BJ (cell line): ENCODE measurements at regions not wholly inside any gene's neighbourhood (a gene's known extent, or its start where the extent isn't known, plus 50 kb on each side); places are given as distances from the start of the nearest gene placed in this dataset.

Experiments used
- CTCF ChIA-PET: fragments of 350-600 bp; formaldehyde crosslinking; extraction: SDS; loops from one replicate; lab custom pipeline; 2021; ENCODE audit warnings: antibody characterized with exemption, inconsistent platforms; lab: Yijun Ruan, JAX
- POLR2A ChIA-PET: fragments of 300-600 bp; sonication (Branson Sonifier 250); formaldehyde crosslinking; extraction: SDS; loops from one replicate; lab custom pipeline; 2021; ENCODE audit warnings: antibody characterized with exemption; lab: Charles Lee
- DNase-seq: peaks from one replicate; pipeline ENCODE4 v3.0.0-alpha.2; 2011; ENCODE audit warnings: low read depth
- H3K27me3 ChIP-seq: 2 replicates; pipeline ENCODE4 v1.6.0; 2011; ENCODE audit warnings: low read length; ENCODE audit not compliant: control insufficient read depth, insufficient read depth
- H3K36me3 ChIP-seq: 2 replicates; pipeline ENCODE4 v1.5.1; 2011; ENCODE audit warnings: low read length; ENCODE audit not compliant: control insufficient read depth, insufficient read depth
- H3K4me3 ChIP-seq: 2 replicates; pipeline ENCODE4 v1.5.1; 2011; ENCODE audit warnings: low read depth, mild to moderate bottlenecking, control low read depth, low read length
- TF ChIP-seq, protein P1 (sequence below): IDR thresholded peaks from 2 replicates; pipeline ENCODE4 v1.5.1; 2011; ENCODE audit warnings: low read depth, mild to moderate bottlenecking, control low read depth, inconsistent platforms, low read length, moderate library complexity; ENCODE audit not compliant: insufficient read depth

DNA sequence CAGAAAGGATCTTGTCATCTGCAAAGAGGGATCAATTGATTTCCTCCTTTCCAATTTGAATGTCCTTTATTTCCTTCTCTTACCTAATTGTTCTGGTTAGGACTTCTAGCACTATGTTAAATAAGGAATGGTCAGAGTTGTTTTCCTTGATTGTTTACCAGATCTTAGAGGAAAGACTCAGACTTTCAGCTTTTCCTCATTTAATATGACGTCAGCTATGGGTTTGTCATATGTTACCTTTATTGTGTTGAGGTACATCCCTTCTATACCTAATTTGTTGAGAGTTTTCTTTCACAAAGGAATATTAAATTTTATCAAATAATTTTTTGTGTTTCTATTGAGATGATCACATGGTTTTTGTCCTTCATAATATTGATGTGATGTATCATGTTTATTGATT is 656.5 kb upstream of the GRAMD2B start:
- ChIA-PET CTCF (no interaction called here), POLR2A (no interaction called here)
- TF ChIP-seq, protein P1, sequence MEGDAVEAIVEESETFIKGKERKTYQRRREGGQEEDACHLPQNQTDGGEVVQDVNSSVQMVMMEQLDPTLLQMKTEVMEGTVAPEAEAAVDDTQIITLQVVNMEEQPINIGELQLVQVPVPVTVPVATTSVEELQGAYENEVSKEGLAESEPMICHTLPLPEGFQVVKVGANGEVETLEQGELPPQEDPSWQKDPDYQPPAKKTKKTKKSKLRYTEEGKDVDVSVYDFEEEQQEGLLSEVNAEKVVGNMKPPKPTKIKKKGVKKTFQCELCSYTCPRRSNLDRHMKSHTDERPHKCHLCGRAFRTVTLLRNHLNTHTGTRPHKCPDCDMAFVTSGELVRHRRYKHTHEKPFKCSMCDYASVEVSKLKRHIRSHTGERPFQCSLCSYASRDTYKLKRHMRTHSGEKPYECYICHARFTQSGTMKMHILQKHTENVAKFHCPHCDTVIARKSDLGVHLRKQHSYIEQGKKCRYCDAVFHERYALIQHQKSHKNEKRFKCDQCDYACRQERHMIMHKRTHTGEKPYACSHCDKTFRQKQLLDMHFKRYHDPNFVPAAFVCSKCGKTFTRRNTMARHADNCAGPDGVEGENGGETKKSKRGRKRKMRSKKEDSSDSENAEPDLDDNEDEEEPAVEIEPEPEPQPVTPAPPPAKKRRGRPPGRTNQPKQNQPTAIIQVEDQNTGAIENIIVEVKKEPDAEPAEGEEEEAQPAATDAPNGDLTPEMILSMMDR: no peak
- Histone ChIP-seq H3K27me3 (no peaks in the 10 kb centered on the region), H3K4me3 (no peak overlapping the region), H3K36me3 (no peaks in the 10 kb centered on the region)
- DNase-seq: no peak

DNA sequence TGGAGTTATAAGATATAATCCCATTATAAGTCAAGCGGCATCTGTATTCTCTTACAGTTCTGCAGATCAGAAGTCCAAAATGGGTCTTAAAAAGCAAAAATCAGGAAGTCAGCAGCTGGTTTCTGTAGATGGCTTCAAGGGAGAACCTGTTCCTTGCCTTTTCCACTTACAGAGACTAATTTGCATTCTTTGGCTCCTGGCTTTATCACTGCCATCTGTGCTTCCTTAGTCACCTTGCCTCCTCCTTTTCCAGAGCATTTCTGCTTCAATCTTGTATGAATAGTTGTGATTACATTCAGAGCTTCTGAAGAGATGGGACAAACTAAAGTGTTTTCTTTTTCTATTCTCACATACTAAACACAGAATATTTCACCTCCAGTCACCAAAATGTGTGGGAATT is 647.3 kb upstream of the GRAMD2B start:
- Histone ChIP-seq H3K36me3 (no peaks in the 10 kb centered on the region), H3K4me3 (no peak overlapping the region), H3K27me3 (no peaks in the 10 kb centered on the region)
- CTCF ChIA-PET: no interaction called here
- TF ChIP-seq, protein P1: no peak
- no peak for DNase-seq
- POLR2A ChIA-PET: no interaction called here

DNA sequence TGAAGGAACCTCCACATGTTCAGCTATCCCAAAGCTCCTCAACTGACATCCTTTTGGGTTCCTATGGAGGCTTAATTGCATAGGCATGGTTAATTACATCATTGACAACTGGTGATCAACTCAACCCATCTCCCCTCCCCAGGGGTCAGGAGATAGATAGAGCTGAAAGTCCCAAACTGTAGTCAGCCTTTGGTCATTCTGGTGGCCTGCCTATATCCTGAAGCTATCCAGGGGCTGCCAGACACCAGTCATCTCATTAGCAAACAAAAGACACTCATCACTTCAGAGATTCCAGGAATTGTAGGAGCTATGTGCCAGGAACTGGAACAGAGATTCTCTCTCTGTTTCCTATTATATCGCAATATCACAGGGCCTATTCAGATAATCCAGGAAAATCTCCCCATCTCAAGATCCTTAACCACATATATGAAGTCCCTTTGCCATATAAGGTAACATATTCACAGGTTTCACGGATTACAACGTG is 646.5 kb upstream of the GRAMD2B start:
- POLR2A ChIA-PET: no interaction called here
- CTCF ChIA-PET: no interaction called here
- Histone ChIP-seq H3K27me3 (no peaks in the 10 kb centered on the region), H3K4me3 (no peak overlapping the region), H3K36me3 (no peaks in the 10 kb centered on the region)
- TF ChIP-seq, protein P1: no peak
- no peak for DNase-seq

DNA sequence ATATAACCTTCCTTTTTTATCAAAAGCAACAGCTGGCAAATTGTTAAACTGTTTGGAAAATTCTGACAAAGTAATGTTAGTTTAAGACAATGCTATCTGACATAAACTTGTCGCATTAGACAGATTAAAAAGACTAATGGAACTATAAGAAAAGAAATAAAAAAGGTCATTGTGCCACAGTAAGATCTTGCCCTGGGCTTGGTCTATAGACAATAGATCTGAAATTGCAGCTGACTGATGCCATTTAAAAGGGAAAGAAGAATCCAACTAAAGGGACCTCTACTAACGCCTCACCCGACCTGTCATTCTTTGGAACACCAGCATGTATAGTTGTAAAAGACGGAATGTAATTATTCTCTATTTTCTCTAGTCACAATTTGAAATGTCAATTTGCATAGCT is 644.4 kb upstream of the GRAMD2B start:
- no peaks in the 10 kb centered on the region for H3K36me3 ChIP-seq
- ChIA-PET CTCF (no interaction called here), POLR2A (no interaction called here)
- no peaks in the 10 kb centered on the region for H3K27me3 ChIP-seq
- TF ChIP-seq, protein P1: no peak
- no peak overlapping the region for H3K4me3 ChIP-seq
- DNase-seq: no peak

DNA sequence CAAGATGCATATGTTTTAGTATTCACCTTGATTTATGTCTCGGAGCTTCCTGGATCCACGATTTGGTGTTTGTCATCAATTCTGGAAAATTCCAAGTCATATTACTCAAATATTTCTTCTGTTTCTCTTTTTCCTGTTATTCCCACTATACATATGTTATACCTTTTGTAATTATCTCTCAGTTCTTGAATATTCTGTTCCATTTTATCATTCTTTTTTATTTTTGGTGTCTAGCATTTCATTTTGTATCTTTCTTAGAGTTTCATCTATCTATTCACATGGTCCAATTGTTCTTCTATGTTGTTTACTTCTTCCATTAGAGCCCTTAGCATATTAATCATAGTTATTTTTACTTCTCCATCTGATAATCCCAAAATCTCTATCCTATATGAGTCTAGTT is 637.8 kb upstream of the GRAMD2B start:
- TF ChIP-seq, protein P1: no peak
- Histone ChIP-seq H3K36me3 (no peaks in the 10 kb centered on the region), H3K27me3 (no peaks in the 10 kb centered on the region), H3K4me3 (no peak overlapping the region)
- CTCF ChIA-PET: no interaction called here
- DNase-seq: no peak
- POLR2A ChIA-PET: no interaction called here
